ENCODE measurements at regions not wholly inside any gene's neighbourhood (a gene's known extent, or its start where the extent isn't known, plus 50 kb on each side); places are given as distances from the start of the nearest gene placed in this dataset.
"Not testable (repeated sequence)": the region's sequence is repeated elsewhere in the genome, so short reads cannot be mapped to it uniquely, and the experiment has no call there.

DNA sequence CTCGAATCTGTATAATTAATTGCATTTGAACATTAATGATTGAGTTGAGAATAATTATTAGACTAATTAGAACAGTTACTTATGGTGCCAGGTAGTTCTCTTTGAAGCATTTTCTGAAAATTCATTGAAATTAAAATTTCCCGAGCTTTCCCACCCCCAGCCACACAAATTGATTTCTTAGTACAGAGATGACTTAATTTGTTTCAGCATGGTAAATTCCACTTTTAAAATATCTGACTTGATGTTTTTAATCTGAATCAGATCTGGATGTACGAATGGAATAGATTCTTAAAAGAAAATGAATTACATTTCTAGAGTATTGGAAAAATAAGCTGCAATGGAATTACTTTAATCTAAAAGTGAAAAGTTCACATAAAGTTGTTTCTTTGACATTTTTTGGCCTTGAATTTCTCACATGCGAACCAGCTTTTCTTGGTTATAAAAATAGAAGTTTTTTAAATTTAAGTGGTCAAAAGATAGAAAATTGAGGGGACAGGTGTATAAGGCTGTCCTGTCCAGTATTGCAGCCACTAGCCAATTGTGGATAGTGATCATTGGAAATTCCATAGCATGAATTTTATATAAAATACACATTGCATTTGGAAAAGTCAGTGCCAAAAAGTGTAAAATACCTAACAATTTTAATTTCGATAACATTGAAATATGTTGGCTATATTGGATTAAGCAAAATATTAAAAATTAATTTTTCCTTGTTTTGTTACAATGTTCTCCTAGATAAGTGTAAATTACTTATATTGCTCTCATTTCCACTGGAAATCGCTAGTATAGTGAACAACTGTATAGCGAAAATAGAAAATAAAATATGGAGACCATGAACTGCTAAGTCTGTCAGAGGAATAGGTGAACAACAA, 102.9 kb downstream of the OR2B2 start:
- H3K36me3 Mint-ChIP-seq (ENCODE audit: insufficient read depth, unreplicated experiment): peaks cover 13% of the 10 kb centered on the region
- H3K9me3 Mint-ChIP-seq (ENCODE audit: unreplicated experiment): no peaks in the 10 kb centered on the region
- peak overlapping the region; percentile 94 for H3K27ac Mint-ChIP-seq (ENCODE audit: low read depth, unreplicated experiment)
- intact Hi-C loops (cut with micrococcal nuclease): loop anchor here (2.0 kb wide), 1 partner anchor 83 kb away; a partner anchor contains a TSS
- POLR2A ChIA-PET: interaction anchor here (0.6 to 10.8 kb wide), 55 partner anchors 10 to 1793 kb away, joined by 3 to 690 read pairs (median 6); partner anchors contain the start of gene ZNF184
- CTCF ChIA-PET: interaction anchor here (0.5 to 3.2 kb wide), 9 partner anchors 25 to 1651 kb away, joined by 3 to 10 read pairs (median 3); a partner anchor contains a TSS
- no TSS peak for BruUV-seq (replicated peaks)
- no peaks in the 10 kb centered on the region for H3K27me3 Mint-ChIP-seq (ENCODE audit: insufficient read depth, unreplicated experiment)
- peaks cover 20% of the 10 kb centered on the region for H3K4me1 Mint-ChIP-seq (ENCODE audit: insufficient read depth, unreplicated experiment)
- TF ChIP-seq, protein P1, sequence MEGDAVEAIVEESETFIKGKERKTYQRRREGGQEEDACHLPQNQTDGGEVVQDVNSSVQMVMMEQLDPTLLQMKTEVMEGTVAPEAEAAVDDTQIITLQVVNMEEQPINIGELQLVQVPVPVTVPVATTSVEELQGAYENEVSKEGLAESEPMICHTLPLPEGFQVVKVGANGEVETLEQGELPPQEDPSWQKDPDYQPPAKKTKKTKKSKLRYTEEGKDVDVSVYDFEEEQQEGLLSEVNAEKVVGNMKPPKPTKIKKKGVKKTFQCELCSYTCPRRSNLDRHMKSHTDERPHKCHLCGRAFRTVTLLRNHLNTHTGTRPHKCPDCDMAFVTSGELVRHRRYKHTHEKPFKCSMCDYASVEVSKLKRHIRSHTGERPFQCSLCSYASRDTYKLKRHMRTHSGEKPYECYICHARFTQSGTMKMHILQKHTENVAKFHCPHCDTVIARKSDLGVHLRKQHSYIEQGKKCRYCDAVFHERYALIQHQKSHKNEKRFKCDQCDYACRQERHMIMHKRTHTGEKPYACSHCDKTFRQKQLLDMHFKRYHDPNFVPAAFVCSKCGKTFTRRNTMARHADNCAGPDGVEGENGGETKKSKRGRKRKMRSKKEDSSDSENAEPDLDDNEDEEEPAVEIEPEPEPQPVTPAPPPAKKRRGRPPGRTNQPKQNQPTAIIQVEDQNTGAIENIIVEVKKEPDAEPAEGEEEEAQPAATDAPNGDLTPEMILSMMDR (IDR thresholded peaks at IDR 0.05; ENCODE audit: unreplicated experiment): no peak
- H3K4me3 Mint-ChIP-seq (ENCODE audit: unreplicated experiment): peak overlapping the region; percentile 86
- DNase-seq (ENCODE audit: unreplicated experiment): no peak

DNA sequence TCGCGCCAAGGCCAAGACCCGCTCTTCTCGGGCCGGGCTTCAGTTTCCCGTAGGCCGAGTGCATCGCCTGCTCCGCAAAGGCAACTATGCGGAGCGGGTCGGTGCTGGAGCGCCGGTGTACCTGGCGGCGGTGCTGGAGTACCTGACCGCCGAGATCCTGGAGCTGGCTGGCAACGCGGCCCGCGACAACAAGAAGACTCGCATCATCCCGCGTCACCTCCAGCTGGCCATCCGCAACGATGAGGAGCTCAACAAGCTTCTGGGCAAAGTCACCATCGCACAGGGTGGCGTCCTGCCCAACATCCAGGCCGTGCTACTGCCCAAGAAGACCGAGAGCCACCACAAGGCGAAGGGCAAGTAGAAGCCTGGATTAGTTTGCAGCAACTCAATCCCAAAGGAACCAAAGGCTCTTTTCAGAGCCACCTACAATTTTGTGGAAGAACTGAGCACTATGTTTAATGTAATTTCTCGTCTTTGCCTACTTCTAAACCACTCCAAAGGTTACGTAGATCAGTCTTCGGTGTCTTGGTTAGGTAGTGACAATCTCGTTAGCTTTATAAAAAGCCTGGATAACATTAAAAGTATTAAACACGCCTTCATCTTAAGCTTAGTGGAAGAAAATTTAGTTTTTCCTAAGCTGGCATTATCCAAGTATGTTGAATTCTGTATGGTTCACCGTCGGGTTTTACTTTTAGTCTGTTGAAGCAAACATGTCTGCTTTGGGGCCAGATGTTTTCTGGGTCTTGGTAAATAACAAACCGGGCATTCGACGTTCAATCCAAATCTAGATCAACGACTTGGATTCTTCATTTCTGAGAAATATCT, 103.7 kb downstream of the OR2B2 start:
- Mint-ChIP-seq H3K27ac (ENCODE audit: low read depth, unreplicated experiment) (peak overlapping the region; percentile 82), H3K4me3 (ENCODE audit: unreplicated experiment) (peak overlapping the region; percentile 86), H3K4me1 (ENCODE audit: insufficient read depth, unreplicated experiment) (peaks cover 20% of the 10 kb centered on the region), H3K36me3 (ENCODE audit: insufficient read depth, unreplicated experiment) (peaks cover 13% of the 10 kb centered on the region)
- H3K27me3 Mint-ChIP-seq (ENCODE audit: insufficient read depth, unreplicated experiment); H3K9me3 Mint-ChIP-seq (ENCODE audit: unreplicated experiment): not testable (repeated sequence)
- intact Hi-C loops (cut with micrococcal nuclease): loop anchor here (2.0 kb wide), 1 partner anchor 84 kb away; a partner anchor contains a TSS
- POLR2A ChIA-PET: interaction anchor here (0.6 to 10.8 kb wide), 65 partner anchors 12 to 1792 kb away, joined by 3 to 690 read pairs (median 5); partner anchors contain the start of gene ZNF184
- CTCF ChIA-PET: interaction anchor here (0.6 to 2.5 kb wide), 8 partner anchors 25 to 1650 kb away, joined by 3 to 10 read pairs (median 3); a partner anchor contains a TSS
- DNase-seq (ENCODE audit: unreplicated experiment): peak; percentile 55
- TSS peak; percentile 82 for BruUV-seq (replicated peaks)

DNA sequence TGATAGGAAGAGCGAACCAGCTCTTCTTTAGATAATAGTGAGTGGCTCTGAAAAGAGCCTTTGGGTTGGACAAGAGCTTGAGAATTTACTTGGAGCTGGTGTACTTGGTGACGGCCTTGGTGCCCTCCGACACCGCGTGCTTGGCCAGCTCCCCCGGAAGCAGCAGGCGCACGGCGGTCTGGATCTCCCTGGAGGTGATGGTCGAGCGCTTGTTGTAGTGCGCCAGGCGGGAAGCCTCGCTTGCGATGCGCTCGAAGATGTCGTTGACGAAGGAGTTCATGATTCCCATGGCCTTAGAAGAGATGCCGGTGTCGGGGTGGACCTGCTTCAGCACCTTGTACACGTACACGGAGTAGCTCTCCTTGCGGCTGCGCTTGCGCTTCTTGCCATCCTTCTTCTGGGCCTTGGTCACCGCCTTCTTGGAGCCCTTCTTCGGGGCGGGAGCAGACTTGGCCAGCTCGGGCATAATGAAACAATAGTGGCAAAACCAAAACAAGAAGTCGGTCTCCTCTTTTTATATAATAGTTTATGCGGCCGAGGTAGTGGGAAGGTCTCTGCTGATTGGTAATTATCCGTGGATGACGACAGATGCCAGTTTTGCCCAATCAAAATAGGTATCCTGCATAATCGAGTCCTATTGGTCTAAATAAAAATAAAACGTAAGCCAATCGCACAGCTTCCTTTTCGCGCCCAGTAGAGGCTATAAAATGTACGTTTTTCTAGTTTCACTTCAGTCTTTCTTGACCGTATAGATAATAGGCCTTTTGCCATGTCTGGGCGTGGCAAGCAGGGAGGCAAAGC, 104.6 kb downstream of the OR2B2 start:
- TSS peak; percentile 97 for BruUV-seq (replicated peaks)
- intact Hi-C loops (cut with micrococcal nuclease): loop anchor here (2.0 kb wide), 1 partner anchor 85 kb away; a partner anchor contains a TSS
- peak; percentile 98 for DNase-seq (ENCODE audit: unreplicated experiment)
- peak overlapping the region; percentile 86 for H3K4me3 Mint-ChIP-seq (ENCODE audit: unreplicated experiment)
- ChIA-PET CTCF (interaction anchor here (0.6 to 2.5 kb wide), 7 partner anchors 11 to 681 kb away, joined by 3 to 10 read pairs (median 3); a partner anchor contains a TSS), POLR2A (interaction anchor here (0.6 to 10.8 kb wide), 57 partner anchors 11 to 1791 kb away, joined by 3 to 690 read pairs (median 5); partner anchors contain the start of gene ZNF184)
- peaks cover 20% of the 10 kb centered on the region for H3K4me1 Mint-ChIP-seq (ENCODE audit: insufficient read depth, unreplicated experiment)
- not testable (repeated sequence) for H3K9me3 Mint-ChIP-seq (ENCODE audit: unreplicated experiment); H3K27me3 Mint-ChIP-seq (ENCODE audit: insufficient read depth, unreplicated experiment)
- peak overlapping the region; percentile 82 for H3K27ac Mint-ChIP-seq (ENCODE audit: low read depth, unreplicated experiment)
- peaks cover 13% of the 10 kb centered on the region for H3K36me3 Mint-ChIP-seq (ENCODE audit: insufficient read depth, unreplicated experiment)

DNA sequence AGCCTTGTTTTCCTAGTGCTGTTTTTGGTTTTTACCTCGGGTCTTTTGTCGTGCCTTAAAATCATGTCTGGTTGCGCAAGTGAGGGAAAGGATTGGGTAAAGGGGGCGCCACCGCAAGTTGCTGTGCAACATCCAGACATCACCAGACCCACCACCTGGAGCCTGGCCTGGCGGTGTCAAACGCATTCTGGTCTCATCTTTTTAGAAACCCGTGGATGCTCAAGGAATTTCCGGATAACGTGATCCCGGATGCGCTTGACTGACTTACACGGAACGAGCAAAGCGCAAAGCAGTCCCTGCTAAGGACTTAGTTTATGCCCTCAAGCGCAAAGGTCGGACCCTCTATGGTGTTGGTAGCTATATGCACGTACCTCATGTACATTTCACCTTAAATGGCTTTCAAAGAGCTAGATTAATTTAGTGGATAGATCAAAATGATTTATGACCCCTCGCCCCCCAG, 105.2 kb downstream of the OR2B2 start:
- H3K27me3 Mint-ChIP-seq (ENCODE audit: insufficient read depth, unreplicated experiment): no peaks in the 10 kb centered on the region
- no peaks in the 10 kb centered on the region for H3K9me3 Mint-ChIP-seq (ENCODE audit: unreplicated experiment)
- peaks cover 20% of the 10 kb centered on the region for H3K4me1 Mint-ChIP-seq (ENCODE audit: insufficient read depth, unreplicated experiment)
- no TSS peak for BruUV-seq (replicated peaks)
- peaks cover 13% of the 10 kb centered on the region for H3K36me3 Mint-ChIP-seq (ENCODE audit: insufficient read depth, unreplicated experiment)
- H3K4me3 Mint-ChIP-seq (ENCODE audit: unreplicated experiment): peak overlapping the region; percentile 86
- intact Hi-C loops (cut with micrococcal nuclease): no loop called here
- ChIA-PET POLR2A (interaction anchor here (0.7 to 10.8 kb wide), 39 partner anchors 11 to 1781 kb away, joined by 3 to 690 read pairs (median 8); a partner anchor contains a TSS), CTCF (interaction anchor here (0.7 to 2.5 kb wide), 5 partner anchors 10 to 646 kb away, joined by 3 to 10 read pairs (median 5); a partner anchor contains a TSS)
- DNase-seq (ENCODE audit: unreplicated experiment): peak; percentile 55
- TF ChIP-seq, protein P1 (IDR thresholded peaks at IDR 0.05; ENCODE audit: unreplicated experiment): no peak
- peak overlapping the region; percentile 82 for H3K27ac Mint-ChIP-seq (ENCODE audit: low read depth, unreplicated experiment)

Data from MCF 10A (cell line).